Osteocyte (in vitro differentiated cells): ENCODE measurements at regions not wholly inside any gene's neighbourhood (a gene's known extent, or its start where the extent isn't known, plus 50 kb on each side); places are given as distances from the start of the nearest gene placed in this dataset.
A peak's percentile ranks its signal among the peaks of the same experiment; 100 is the strongest.

Experiments
- DNase-seq: peaks from one replicate; pipeline ENCODE4 v3.0.0; 2021; ENCODE audit warnings: mixed read lengths; ENCODE audit not compliant: unreplicated experiment; ENCODE audit errors: extremely low spot score
- H3K27ac Mint-ChIP-seq: one replicate; pipeline ENCODE4 v1.8.0; 2021; ENCODE audit warnings: mild to moderate bottlenecking, mixed read lengths; ENCODE audit not compliant: unreplicated experiment
- H3K27me3 Mint-ChIP-seq: one replicate; pipeline ENCODE4 v1.8.0; 2021; ENCODE audit warnings: mixed read lengths; ENCODE audit not compliant: unreplicated experiment
- H3K36me3 Mint-ChIP-seq: one replicate; pipeline ENCODE4 v1.8.0; 2021; ENCODE audit warnings: mixed read lengths; ENCODE audit not compliant: unreplicated experiment
- H3K4me1 Mint-ChIP-seq: one replicate; pipeline ENCODE4 v1.8.0; 2021; ENCODE audit warnings: mixed read lengths; ENCODE audit not compliant: unreplicated experiment
- H3K4me3 Mint-ChIP-seq: one replicate; pipeline ENCODE4 v1.8.0; 2021; ENCODE audit warnings: mild to moderate bottlenecking, moderate library complexity, mixed read lengths; ENCODE audit not compliant: unreplicated experiment
- H3K9me3 Mint-ChIP-seq: one replicate; pipeline ENCODE4 v1.8.0; 2021; ENCODE audit warnings: mixed read lengths; ENCODE audit not compliant: unreplicated experiment
- TF ChIP-seq, protein P1 (sequence below): fragments of 200-600 bp; sonication (generic); IDR thresholded peaks from 2 replicates; pipeline ENCODE4 v1.5.0; 2021; ENCODE audit warnings: antibody characterized with exemption, mild to moderate bottlenecking, moderate library complexity

DNA sequence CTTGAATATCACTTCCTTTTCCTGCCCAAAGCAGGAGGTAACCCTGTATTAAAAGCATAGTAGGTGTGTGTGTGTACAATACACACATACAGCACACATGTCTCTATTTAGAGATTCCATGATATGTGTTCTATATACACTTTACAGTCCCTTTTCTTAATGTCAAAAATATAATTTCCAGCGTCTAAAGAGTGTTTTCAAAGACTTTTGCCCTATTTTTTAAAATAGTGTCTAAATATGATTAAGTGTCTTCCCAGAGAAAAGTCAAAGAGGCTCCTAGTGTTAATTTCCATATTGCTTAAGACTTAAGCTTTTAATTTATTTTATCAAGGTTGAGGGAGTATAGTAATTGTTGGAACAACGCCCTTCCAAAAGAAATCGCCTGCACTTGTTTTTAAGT, 420.3 kb upstream of the POU3F3 start:
- Mint-ChIP-seq H3K36me3 (no peaks in the 10 kb centered on the region), H3K27ac (no peak overlapping the region), H3K27me3 (peaks cover 14% of the 10 kb centered on the region), H3K4me1 (peaks cover 8% of the 10 kb centered on the region), H3K4me3 (no peak overlapping the region), H3K9me3 (no peaks in the 10 kb centered on the region)
- no peak for DNase-seq
- TF ChIP-seq, protein P1, sequence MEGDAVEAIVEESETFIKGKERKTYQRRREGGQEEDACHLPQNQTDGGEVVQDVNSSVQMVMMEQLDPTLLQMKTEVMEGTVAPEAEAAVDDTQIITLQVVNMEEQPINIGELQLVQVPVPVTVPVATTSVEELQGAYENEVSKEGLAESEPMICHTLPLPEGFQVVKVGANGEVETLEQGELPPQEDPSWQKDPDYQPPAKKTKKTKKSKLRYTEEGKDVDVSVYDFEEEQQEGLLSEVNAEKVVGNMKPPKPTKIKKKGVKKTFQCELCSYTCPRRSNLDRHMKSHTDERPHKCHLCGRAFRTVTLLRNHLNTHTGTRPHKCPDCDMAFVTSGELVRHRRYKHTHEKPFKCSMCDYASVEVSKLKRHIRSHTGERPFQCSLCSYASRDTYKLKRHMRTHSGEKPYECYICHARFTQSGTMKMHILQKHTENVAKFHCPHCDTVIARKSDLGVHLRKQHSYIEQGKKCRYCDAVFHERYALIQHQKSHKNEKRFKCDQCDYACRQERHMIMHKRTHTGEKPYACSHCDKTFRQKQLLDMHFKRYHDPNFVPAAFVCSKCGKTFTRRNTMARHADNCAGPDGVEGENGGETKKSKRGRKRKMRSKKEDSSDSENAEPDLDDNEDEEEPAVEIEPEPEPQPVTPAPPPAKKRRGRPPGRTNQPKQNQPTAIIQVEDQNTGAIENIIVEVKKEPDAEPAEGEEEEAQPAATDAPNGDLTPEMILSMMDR: no peak

DNA sequence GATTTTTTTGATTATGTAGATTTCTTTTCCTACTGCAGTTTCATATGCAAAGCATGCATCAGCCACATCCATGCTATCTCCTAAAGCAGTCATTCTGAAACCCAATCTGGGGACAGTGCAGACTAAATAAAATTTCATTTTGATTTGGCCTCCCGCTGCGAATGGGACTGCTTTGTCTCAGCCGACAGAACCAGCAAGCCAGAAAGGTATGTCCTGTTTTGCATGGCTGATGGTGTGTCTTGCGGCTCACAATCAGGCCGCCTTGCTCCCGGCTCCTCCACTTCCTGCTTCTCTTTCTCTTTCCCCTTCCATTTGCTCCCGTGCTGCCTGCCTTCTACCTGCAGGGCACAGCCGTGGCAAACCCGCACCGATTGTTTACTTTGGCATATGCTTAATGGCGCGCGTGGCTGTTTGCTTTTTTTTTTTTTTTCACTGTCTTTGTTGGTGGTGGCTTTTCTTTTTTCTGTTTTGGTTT, 419.6 kb upstream of the POU3F3 start:
- TF ChIP-seq, protein P1: no peak
- H3K4me1 Mint-ChIP-seq: peaks cover 8% of the 10 kb centered on the region
- H3K27me3 Mint-ChIP-seq: peaks cover 14% of the 10 kb centered on the region
- H3K9me3 Mint-ChIP-seq: no peaks in the 10 kb centered on the region
- no peak for DNase-seq
- H3K36me3 Mint-ChIP-seq: no peaks in the 10 kb centered on the region
- H3K27ac Mint-ChIP-seq: peak overlapping the region; percentile 21
- H3K4me3 Mint-ChIP-seq: peak overlapping the region; percentile 75

DNA sequence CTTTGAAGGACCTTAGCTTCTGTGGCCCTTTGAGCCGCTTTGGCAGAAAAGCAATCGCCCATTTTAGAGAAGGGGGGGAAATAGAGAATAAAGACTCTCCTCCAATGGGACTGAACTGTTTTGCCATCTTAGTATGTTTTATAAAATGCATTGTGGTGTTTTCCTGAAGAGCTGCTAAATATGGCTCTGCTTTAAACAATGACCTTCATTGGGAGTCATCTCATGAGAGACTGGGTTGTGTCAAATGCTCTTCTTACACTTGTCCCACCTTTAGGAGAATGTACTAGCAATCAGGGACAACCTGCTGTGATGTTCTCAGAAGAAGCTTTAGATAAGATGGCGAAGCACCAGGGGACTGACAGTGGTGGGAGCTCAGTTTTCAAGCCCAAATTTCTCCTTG, 418.9 kb upstream of the POU3F3 start:
- DNase-seq: no peak
- Mint-ChIP-seq H3K36me3 (no peaks in the 10 kb centered on the region), H3K4me1 (peaks cover 8% of the 10 kb centered on the region), H3K4me3 (peak overlapping the region; percentile 75), H3K27me3 (peaks cover 13% of the 10 kb centered on the region), H3K9me3 (no peaks in the 10 kb centered on the region), H3K27ac (no peak overlapping the region)
- TF ChIP-seq, protein P1: no peak

DNA sequence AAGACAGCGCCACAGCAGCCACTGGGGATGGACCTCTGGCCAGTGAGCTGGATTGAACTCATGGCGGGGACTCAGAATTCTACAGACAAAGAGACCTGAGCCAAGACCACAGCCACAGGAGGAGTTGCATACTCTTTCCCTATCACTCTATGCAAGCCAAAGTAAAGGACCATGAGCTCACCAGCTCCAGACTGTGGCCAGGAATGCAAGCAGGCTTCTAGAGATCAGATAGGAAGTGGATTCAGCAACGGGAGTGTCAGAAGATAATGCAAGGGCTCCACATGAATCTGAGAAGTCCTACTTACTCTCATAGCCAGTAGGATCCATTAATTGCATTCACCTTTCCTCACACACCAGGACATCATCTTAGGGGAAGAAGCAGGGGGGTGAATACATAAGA, 415.4 kb upstream of the POU3F3 start:
- Mint-ChIP-seq H3K9me3 (no peaks in the 10 kb centered on the region), H3K4me1 (peaks cover 8% of the 10 kb centered on the region), H3K4me3 (no peak overlapping the region), H3K27ac (no peak overlapping the region), H3K36me3 (no peaks in the 10 kb centered on the region), H3K27me3 (no peaks in the 10 kb centered on the region)
- TF ChIP-seq, protein P1: no peak
- DNase-seq: no peak

DNA sequence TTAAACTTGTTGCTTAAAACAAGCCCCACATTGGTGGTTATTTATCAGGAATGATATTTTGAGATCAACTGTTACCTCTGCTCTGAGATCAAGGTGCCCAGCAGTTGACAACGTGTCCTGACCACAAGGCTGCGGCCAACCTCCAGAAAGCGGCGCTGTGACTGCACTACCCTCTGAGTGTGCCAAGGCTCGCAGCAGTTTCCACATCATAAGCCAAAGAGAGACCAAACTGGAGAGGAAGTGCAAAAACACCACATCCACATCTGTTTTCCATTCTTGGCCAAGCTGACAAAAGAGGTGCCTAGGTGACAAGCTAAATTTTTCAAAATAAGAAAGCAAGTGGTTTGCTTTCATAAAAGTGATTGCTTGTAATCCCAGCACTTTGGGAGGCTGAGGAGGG, 410.8 kb upstream of the POU3F3 start:
- TF ChIP-seq, protein P1: no peak
- Mint-ChIP-seq H3K4me1 (no peaks in the 10 kb centered on the region), H3K36me3 (no peaks in the 10 kb centered on the region), H3K4me3 (no peak overlapping the region), H3K27me3 (no peaks in the 10 kb centered on the region), H3K9me3 (no peaks in the 10 kb centered on the region), H3K27ac (no peak overlapping the region)
- DNase-seq: no peak
